ENCODE measurements at regions not wholly inside any gene's neighbourhood (a gene's known extent, or its start where the extent isn't known, plus 50 kb on each side); places are given as distances from the start of the nearest gene placed in this dataset.

DNA sequence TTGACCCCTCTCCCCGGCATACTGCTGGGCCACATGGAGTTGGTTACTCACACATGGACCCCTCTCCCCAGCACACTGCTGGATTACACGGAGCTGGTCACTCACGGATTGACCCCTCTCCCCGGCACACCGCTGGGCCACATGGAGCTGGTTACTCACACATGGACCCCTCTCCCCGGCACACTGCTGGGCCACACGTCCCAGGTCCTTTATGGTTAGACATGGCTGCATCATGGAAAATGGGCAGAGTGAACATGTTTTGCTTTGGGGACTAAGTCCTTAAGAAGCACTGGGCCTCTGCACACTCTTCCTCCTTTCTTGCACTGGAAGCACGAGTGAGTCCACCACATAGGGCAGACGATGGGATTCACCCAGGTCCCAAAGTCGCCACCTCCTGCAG, 102.1 kb upstream of the SHH start:
- Histone ChIP-seq H3K4me3 (replicated peaks; ENCODE audit: insufficient read depth, low read length) (no peak overlapping the region), H3K27me3 (ENCODE audit: insufficient read depth, poor library complexity, severe bottlenecking) (no peaks in the 10 kb centered on the region), H3K27ac (replicated peaks) (no peak overlapping the region)
- DNase-seq (ENCODE audit: low read depth in 1 of 2, low spot score in 1 of 2) = no peak
- TF ChIP-seq, protein P1, sequence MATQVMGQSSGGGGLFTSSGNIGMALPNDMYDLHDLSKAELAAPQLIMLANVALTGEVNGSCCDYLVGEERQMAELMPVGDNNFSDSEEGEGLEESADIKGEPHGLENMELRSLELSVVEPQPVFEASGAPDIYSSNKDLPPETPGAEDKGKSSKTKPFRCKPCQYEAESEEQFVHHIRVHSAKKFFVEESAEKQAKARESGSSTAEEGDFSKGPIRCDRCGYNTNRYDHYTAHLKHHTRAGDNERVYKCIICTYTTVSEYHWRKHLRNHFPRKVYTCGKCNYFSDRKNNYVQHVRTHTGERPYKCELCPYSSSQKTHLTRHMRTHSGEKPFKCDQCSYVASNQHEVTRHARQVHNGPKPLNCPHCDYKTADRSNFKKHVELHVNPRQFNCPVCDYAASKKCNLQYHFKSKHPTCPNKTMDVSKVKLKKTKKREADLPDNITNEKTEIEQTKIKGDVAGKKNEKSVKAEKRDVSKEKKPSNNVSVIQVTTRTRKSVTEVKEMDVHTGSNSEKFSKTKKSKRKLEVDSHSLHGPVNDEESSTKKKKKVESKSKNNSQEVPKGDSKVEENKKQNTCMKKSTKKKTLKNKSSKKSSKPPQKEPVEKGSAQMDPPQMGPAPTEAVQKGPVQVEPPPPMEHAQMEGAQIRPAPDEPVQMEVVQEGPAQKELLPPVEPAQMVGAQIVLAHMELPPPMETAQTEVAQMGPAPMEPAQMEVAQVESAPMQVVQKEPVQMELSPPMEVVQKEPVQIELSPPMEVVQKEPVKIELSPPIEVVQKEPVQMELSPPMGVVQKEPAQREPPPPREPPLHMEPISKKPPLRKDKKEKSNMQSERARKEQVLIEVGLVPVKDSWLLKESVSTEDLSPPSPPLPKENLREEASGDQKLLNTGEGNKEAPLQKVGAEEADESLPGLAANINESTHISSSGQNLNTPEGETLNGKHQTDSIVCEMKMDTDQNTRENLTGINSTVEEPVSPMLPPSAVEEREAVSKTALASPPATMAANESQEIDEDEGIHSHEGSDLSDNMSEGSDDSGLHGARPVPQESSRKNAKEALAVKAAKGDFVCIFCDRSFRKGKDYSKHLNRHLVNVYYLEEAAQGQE (IDR thresholded peaks at IDR 0.05; ENCODE audit: insufficient replicate concordance, low read depth) = no peak
- TF ChIP-seq SPI1 (IDR thresholded peaks at IDR 0.05; ENCODE audit: borderline replicate concordance, low read depth) (no peak), GABPA (IDR thresholded peaks at IDR 0.05; ENCODE audit: low read depth) (no peak), POLR2AphosphoS5 (IDR thresholded peaks at IDR 0.05; ENCODE audit: low read depth) (no peak)
- TF ChIP-seq, protein P2, sequence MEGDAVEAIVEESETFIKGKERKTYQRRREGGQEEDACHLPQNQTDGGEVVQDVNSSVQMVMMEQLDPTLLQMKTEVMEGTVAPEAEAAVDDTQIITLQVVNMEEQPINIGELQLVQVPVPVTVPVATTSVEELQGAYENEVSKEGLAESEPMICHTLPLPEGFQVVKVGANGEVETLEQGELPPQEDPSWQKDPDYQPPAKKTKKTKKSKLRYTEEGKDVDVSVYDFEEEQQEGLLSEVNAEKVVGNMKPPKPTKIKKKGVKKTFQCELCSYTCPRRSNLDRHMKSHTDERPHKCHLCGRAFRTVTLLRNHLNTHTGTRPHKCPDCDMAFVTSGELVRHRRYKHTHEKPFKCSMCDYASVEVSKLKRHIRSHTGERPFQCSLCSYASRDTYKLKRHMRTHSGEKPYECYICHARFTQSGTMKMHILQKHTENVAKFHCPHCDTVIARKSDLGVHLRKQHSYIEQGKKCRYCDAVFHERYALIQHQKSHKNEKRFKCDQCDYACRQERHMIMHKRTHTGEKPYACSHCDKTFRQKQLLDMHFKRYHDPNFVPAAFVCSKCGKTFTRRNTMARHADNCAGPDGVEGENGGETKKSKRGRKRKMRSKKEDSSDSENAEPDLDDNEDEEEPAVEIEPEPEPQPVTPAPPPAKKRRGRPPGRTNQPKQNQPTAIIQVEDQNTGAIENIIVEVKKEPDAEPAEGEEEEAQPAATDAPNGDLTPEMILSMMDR (IDR thresholded peaks at IDR 0.05; ENCODE audit: insufficient read depth, low read length) = no peak

- no peak overlapping the region for H3K27ac ChIP-seq (replicated peaks)
- TF ChIP-seq POLR2AphosphoS5 (IDR thresholded peaks at IDR 0.05; ENCODE audit: low read depth) = no peak
- TF ChIP-seq, protein P1 (IDR thresholded peaks at IDR 0.05; ENCODE audit: insufficient replicate concordance, low read depth) = no peak
- TF ChIP-seq GABPA (IDR thresholded peaks at IDR 0.05; ENCODE audit: low read depth) = no peak
- TF ChIP-seq, protein P2 (IDR thresholded peaks at IDR 0.05; ENCODE audit: insufficient read depth, low read length) = no peak
- TF ChIP-seq SPI1 (IDR thresholded peaks at IDR 0.05; ENCODE audit: borderline replicate concordance, low read depth) = no peak
- H3K4me3 ChIP-seq (replicated peaks; ENCODE audit: insufficient read depth, low read length) = no peak overlapping the region
- no peak for DNase-seq (ENCODE audit: low read depth in 1 of 2, low spot score in 1 of 2)
- no peaks in the 10 kb centered on the region for H3K27me3 ChIP-seq (ENCODE audit: insufficient read depth, poor library complexity, severe bottlenecking)
Observed at GRCh38 chr7:155913719-155914118, 101.5 kb upstream of the SHH start.

DNA sequence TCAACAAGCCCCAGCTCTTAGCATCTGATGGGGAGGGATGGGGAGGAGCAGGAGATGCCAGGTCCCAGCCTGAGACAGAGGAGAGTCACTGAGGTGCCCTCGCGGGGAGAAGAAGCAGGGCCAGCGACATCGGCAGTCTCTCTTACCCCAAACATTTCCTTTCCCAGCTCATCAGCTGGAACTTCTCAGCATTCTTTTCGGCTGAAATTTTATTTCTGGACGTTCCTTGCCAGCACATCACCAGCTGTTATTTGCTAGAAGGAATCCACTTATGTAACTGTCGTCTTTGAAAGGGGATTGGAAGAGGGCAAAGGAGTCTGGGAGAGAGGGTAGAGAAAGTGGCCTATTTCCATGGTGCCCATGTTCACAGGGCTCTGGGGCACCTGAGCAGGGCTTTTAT, 101.0 kb upstream of the SHH start:
- DNase-seq (ENCODE audit: low read depth in 1 of 2, low spot score in 1 of 2) = no peak
- Histone ChIP-seq H3K4me3 (replicated peaks; ENCODE audit: insufficient read depth, low read length) (no peak overlapping the region), H3K27me3 (ENCODE audit: insufficient read depth, poor library complexity, severe bottlenecking) (no peaks in the 10 kb centered on the region), H3K27ac (replicated peaks) (no peak overlapping the region)
- TF ChIP-seq GABPA (IDR thresholded peaks at IDR 0.05; ENCODE audit: low read depth) (no peak), SPI1 (IDR thresholded peaks at IDR 0.05; ENCODE audit: borderline replicate concordance, low read depth) (no peak), POLR2AphosphoS5 (IDR thresholded peaks at IDR 0.05; ENCODE audit: low read depth) (no peak)
- TF ChIP-seq, protein P2 (IDR thresholded peaks at IDR 0.05; ENCODE audit: insufficient read depth, low read length) = no peak

DNA sequence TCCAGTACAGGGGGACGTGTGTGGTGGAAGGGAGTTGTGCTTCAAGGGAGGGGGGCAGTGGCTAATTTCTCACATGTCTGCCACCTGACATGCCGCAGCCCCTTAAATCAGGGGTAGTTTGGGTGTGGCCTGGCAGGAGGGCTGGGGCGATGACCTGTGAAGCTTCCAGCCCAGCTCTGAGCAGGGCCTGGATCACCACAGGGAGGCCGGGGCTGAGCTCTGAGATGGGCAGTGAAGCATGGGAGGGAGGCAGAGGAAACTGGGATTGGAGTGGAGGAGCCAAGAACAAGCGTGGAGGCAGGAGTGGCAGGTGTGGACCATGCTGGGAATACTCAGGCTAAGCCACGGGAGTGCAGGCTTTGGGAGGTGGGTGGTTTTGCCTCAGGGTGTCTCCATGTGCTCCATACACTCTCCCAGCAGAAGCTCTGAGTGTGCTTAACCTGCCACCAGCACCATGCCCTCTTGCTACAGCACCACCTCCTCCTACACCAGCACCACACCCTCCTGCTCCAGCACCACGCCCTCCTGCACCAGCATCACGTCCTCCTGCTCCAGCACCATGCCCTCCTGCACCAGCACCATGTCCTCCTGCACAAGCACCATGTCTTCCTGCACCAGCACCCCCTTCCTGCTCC, 99.3 kb upstream of the SHH start:
- Histone ChIP-seq H3K27ac (replicated peaks) (no peak overlapping the region), H3K27me3 (ENCODE audit: insufficient read depth, poor library complexity, severe bottlenecking) (no peaks in the 10 kb centered on the region), H3K4me3 (replicated peaks; ENCODE audit: insufficient read depth, low read length) (no peak overlapping the region)
- no peak for DNase-seq (ENCODE audit: low read depth in 1 of 2, low spot score in 1 of 2)
- TF ChIP-seq, protein P1 (IDR thresholded peaks at IDR 0.05; ENCODE audit: insufficient replicate concordance, low read depth) = no peak
- no peak for TF ChIP-seq GABPA (IDR thresholded peaks at IDR 0.05; ENCODE audit: low read depth)
- no peak for TF ChIP-seq SPI1 (IDR thresholded peaks at IDR 0.05; ENCODE audit: borderline replicate concordance, low read depth)
